CD4-positive, alpha-beta T cell (primary cell): ENCODE measurements at regions not wholly inside any gene's neighbourhood (a gene's known extent, or its start where the extent isn't known, plus 50 kb on each side); places are given as distances from the start of the nearest gene placed in this dataset.
"Not testable (repeated sequence)": the region's sequence is repeated elsewhere in the genome, so short reads cannot be mapped to it uniquely, and the experiment has no call there.

Experiments used
- ATAC-seq: fragments of 200-7000 bp; cut with Tn5 transposase; one replicate; pipeline ENCODE4 v1.10.0; 2022; ENCODE audit warnings: mild to moderate bottlenecking; ENCODE audit not compliant: poor library complexity
- CTCF ChIA-PET: fragments of 350-600 bp; sonication (Branson Sonifier 250); formaldehyde crosslinking; loops from one replicate; lab custom pipeline; 2021; ENCODE audit warnings: antibody characterized with exemption, inconsistent platforms; lab: Charles Lee
- POLR2A ChIA-PET: fragments of 350-600 bp; sonication (Branson Sonifier 250); formaldehyde crosslinking; loops from one replicate; lab custom pipeline; 2021; ENCODE audit warnings: antibody characterized with exemption, inconsistent platforms; lab: Charles Lee
- DNase-seq, 14 experiments: peaks; one replicate each; pipeline ENCODE4 v3.0.0-alpha.2; 2013 to 2020; ENCODE audit warnings: mixed read lengths in 2 of 14
- H3K27ac ChIP-seq, 2 donors: one replicate each; pipeline versions ENCODE4 v1.5.1 to v1.7.0; 2013; ENCODE audit warnings: low read length in 2 of 2, low read depth in 1 of 2, mild to moderate bottlenecking in 1 of 2
- H3K27me3 ChIP-seq, 2 experiments: 1 replicate in 1 of 2; 2 replicates in 1 of 2; pipeline versions ENCODE4 v1.6.1 to v1.7.0; 2013; ENCODE audit warnings: low read length in 2 of 2, control low read depth in 1 of 2, mild to moderate bottlenecking in 1 of 2, moderate library complexity in 1 of 2; ENCODE audit not compliant: insufficient read depth in 2 of 2, control insufficient read depth in 1 of 2
- H3K36me3 ChIP-seq: one replicate; pipeline ENCODE4 v1.6.1; 2013; ENCODE audit warnings: low read length, control low read depth; ENCODE audit not compliant: insufficient read depth
- H3K4me1 ChIP-seq: one replicate; pipeline ENCODE4 v1.6.1; 2013; ENCODE audit warnings: low read length, control low read depth; ENCODE audit not compliant: insufficient read depth
- H3K4me3 ChIP-seq: one replicate; pipeline ENCODE4 v1.5.1; 2013; ENCODE audit warnings: mild to moderate bottlenecking, low read length, moderate library complexity
- H3K9me3 ChIP-seq, 2 experiments: 1 replicate in 1 of 2; 2 replicates in 1 of 2; pipeline versions ENCODE4 v1.6.1 to v1.7.0; 2013; ENCODE audit warnings: low read length in 2 of 2, mild to moderate bottlenecking in 2 of 2, control low read depth in 1 of 2, moderate library complexity in 1 of 2; ENCODE audit not compliant: control insufficient read depth in 1 of 2, insufficient read depth in 1 of 2
- H3K27ac Mint-ChIP-seq: one replicate; pipeline ENCODE4 v1.8.0; 2020; ENCODE audit warnings: mixed read lengths
- H3K27me3 Mint-ChIP-seq: one replicate; pipeline ENCODE4 v1.8.0; 2021; ENCODE audit warnings: mixed read lengths
- H3K36me3 Mint-ChIP-seq: one replicate; pipeline ENCODE4 v1.8.0; 2021; ENCODE audit warnings: low read depth, mixed read lengths
- H3K4me1 Mint-ChIP-seq: one replicate; pipeline ENCODE4 v1.8.0; 2021; ENCODE audit warnings: low read depth, mixed read lengths
- H3K4me3 Mint-ChIP-seq: one replicate; pipeline ENCODE4 v1.8.0; 2020; ENCODE audit warnings: mild to moderate bottlenecking, mixed read lengths
- H3K9me3 Mint-ChIP-seq: one replicate; pipeline ENCODE4 v1.8.0; 2020; ENCODE audit warnings: mixed read lengths
- intact Hi-C, 2 experiments: fragments of 100-400 bp; cut with DNase I in 1 of 2; cut with micrococcal nuclease in 1 of 2; formaldehyde crosslinking; loops; one replicate each; pipeline versions ENCODE4 v1.15.1 to v1.9.0; 2023 to 2025; cut with DNase I, micrococcal nuclease
- TF ChIP-seq, protein P1 (sequence below): fragments of 200-600 bp; IDR thresholded peaks from one replicate; pipeline ENCODE4 v1.8.0; 2022; ENCODE audit warnings: antibody characterized with exemption, mild to moderate bottlenecking

DNA sequence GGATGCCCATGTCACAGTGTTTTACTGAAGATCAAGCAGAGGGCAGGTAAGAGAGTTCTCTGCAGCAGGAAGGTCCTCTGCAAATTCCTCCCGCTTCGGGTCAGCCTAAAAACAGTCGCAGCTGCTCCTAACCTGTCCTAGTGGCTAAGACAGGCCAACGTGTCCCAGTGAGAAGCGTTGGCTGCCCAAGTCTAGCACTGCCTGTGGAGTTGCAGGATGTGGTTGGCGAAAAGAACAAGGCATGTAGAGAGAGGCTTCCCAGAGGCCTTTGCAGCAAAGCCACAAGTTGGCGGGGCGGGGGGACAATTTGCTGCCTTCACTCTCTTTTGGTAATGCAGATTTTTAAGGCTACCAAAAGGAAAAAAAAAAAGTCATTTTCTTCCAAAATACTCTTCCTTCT is 340.1 kb downstream of the BCL11B start:
- no peaks in the 10 kb centered on the region for H3K27me3 Mint-ChIP-seq
- H3K4me3 ChIP-seq = peak overlapping the region; percentile 36

GRCh38 chr14:98932431-98933325 is 339.3 kb downstream of the BCL11B start:
- TF ChIP-seq, protein P1, sequence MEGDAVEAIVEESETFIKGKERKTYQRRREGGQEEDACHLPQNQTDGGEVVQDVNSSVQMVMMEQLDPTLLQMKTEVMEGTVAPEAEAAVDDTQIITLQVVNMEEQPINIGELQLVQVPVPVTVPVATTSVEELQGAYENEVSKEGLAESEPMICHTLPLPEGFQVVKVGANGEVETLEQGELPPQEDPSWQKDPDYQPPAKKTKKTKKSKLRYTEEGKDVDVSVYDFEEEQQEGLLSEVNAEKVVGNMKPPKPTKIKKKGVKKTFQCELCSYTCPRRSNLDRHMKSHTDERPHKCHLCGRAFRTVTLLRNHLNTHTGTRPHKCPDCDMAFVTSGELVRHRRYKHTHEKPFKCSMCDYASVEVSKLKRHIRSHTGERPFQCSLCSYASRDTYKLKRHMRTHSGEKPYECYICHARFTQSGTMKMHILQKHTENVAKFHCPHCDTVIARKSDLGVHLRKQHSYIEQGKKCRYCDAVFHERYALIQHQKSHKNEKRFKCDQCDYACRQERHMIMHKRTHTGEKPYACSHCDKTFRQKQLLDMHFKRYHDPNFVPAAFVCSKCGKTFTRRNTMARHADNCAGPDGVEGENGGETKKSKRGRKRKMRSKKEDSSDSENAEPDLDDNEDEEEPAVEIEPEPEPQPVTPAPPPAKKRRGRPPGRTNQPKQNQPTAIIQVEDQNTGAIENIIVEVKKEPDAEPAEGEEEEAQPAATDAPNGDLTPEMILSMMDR = no peak
- peak overlapping the region; percentile 50 to 52 for H3K27ac ChIP-seq
- Mint-ChIP-seq H3K4me3 (peak overlapping the region; percentile 81), H3K4me1 (peaks cover 99% of the 10 kb centered on the region), H3K27ac (peak overlapping the region; percentile 87), H3K36me3 (no peaks in the 10 kb centered on the region), H3K27me3 (no peaks in the 10 kb centered on the region), H3K9me3 (no peaks in the 10 kb centered on the region)
- CTCF ChIA-PET = interaction anchor here (1.3 kb wide), 1 partner anchor 334 kb away, joined by 4 read pairs; no protein-coding TSS in a partner anchor
- no peaks in the 10 kb centered on the region for H3K27me3 ChIP-seq
- peak overlapping the region; percentile 36 for H3K4me3 ChIP-seq
- no peaks in the 10 kb centered on the region for H3K9me3 ChIP-seq
- ATAC-seq (peak; percentile 36), DNase-seq (peak in 4 of 14 experiments; percentile 31 to 57 (median 44))
- POLR2A ChIA-PET = interaction anchor here (0.7 to 3.2 kb wide), 8 partner anchors 15 to 743 kb away, joined by 3 to 29 read pairs (median 4); no protein-coding TSS in a partner anchor
- peaks cover 80% of the 10 kb centered on the region for H3K4me1 ChIP-seq
- intact Hi-C loops = loop anchor here (5.0 to 10.0 kb wide), 5 partner anchors 45 to 795 kb away; no protein-coding TSS in a partner anchor
- no peaks in the 10 kb centered on the region for H3K36me3 ChIP-seq

More for the DNA sequence above, 340.1 kb downstream of the BCL11B start:
- peaks cover 98% of the 10 kb centered on the region for H3K4me1 Mint-ChIP-seq
- intact Hi-C loops = loop anchor here (5.0 to 10.0 kb wide), 5 partner anchors 45 to 795 kb away; no protein-coding TSS in a partner anchor
- Histone ChIP-seq H3K4me1 (peaks cover 80% of the 10 kb centered on the region), H3K9me3 (no peaks in the 10 kb centered on the region), H3K36me3 (no peaks in the 10 kb centered on the region), H3K27ac (peak overlapping the region; percentile 50 to 52), H3K27me3 (no peaks in the 10 kb centered on the region)
- no peaks in the 10 kb centered on the region for H3K9me3 Mint-ChIP-seq
- ATAC-seq (peak; percentile 95), DNase-seq (peak; percentile 56 to 93 (median 79))
- TF ChIP-seq, protein P1 = no peak
- no peaks in the 10 kb centered on the region for H3K36me3 Mint-ChIP-seq
- H3K4me3 Mint-ChIP-seq = peak overlapping the region; percentile 67
- POLR2A ChIA-PET = interaction anchor here (0.7 to 3.2 kb wide), 8 partner anchors 14 to 742 kb away, joined by 3 to 29 read pairs (median 4); no protein-coding TSS in a partner anchor
- CTCF ChIA-PET = interaction anchor here (1.3 kb wide), 1 partner anchor 335 kb away, joined by 4 read pairs; no protein-coding TSS in a partner anchor
- peak overlapping the region; percentile 87 for H3K27ac Mint-ChIP-seq

DNA sequence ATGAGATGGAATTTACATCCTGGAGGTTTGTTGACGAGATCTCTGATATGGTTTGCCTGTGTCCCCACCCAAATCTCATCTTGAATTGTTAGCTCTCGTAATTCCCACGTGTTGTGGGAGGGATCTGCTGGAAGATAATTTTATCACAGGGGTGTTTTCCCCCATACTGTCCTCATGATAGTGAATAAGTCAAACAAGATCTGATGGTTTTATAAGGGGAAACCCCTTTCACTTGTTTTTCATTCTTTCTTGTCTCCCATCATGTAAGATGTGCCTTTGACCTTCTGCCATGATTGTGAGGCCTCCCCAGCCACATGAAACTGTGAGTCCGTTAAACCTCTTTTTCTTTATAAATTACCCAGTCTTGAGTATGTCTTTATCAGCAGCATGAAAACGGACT is 337.4 kb downstream of the BCL11B start:
- peaks cover 99% of the 10 kb centered on the region for H3K4me1 Mint-ChIP-seq
- ATAC-seq, H3K9me3 ChIP-seq, H3K36me3 ChIP-seq, DNase-seq, H3K9me3 Mint-ChIP-seq, H3K36me3 Mint-ChIP-seq, H3K27me3 ChIP-seq, H3K27me3 Mint-ChIP-seq, CTCF ChIA-PET, H3K27ac ChIP-seq, H3K4me3 ChIP-seq, H3K4me3 Mint-ChIP-seq: not testable (repeated sequence)
- POLR2A ChIA-PET = interaction anchor here (0.9 kb wide), 1 partner anchor 10 kb away, joined by 4 read pairs; no protein-coding TSS in a partner anchor
- H3K4me1 ChIP-seq = peaks cover 92% of the 10 kb centered on the region
- intact Hi-C loops = loop anchor here (5.0 to 10.0 kb wide), 5 partner anchors 43 to 797 kb away; no protein-coding TSS in a partner anchor
- peak overlapping the region; percentile 87 for H3K27ac Mint-ChIP-seq
